CD14-positive monocyte (primary cell): ENCODE measurements at regions not wholly inside any gene's neighbourhood (a gene's known extent, or its start where the extent isn't known, plus 50 kb on each side); places are given as distances from the start of the nearest gene placed in this dataset.

Experiments used
- DNase-seq, 3 donors: peaks; one replicate each; pipeline ENCODE4 v3.0.0-alpha.2; 2011 to 2022
- H2AFZ ChIP-seq: 2 replicates; pipeline ENCODE4 v1.6.0; 2012; ENCODE audit warnings: mild to moderate bottlenecking, low read depth, low read length, inconsistent platforms; ENCODE audit not compliant: insufficient read depth, poor library complexity, severe bottlenecking
- H3K27ac ChIP-seq, 2 donors: 1 replicate in 1 of 2; 2 replicates in 1 of 2; pipeline ENCODE4 v1.5.1; 2012 to 2013; ENCODE audit warnings: low read length in 2 of 2, control low read depth in 1 of 2, inconsistent platforms in 1 of 2, low read depth in 1 of 2, mild to moderate bottlenecking in 1 of 2
- H3K27me3 ChIP-seq, 2 donors: one replicate each; pipeline versions ENCODE4 v1.6.0 to v1.6.1; 2011 to 2013; ENCODE audit warnings: low read length in 2 of 2; ENCODE audit not compliant: control insufficient read depth in 2 of 2, insufficient read depth in 2 of 2
- H3K36me3 ChIP-seq, 2 donors: replicated peaks in 1 of 2; 1 replicate in 1 of 2; 2 replicates in 1 of 2; pipeline versions ENCODE4 v1.5.1 to v1.6.1; 2012 to 2013; ENCODE audit warnings: low read length in 2 of 2, control low read depth in 1 of 2, inconsistent platforms in 1 of 2, mild to moderate bottlenecking in 1 of 2; ENCODE audit not compliant: insufficient read depth in 2 of 2, control insufficient read depth in 1 of 2
- H3K4me1 ChIP-seq, 2 donors: 1 replicate in 1 of 2; 2 replicates in 1 of 2; pipeline versions ENCODE4 v1.5.1 to v1.6.1; 2012 to 2013; ENCODE audit warnings: low read length in 2 of 2, control low read depth in 1 of 2, inconsistent platforms in 1 of 2, mild to moderate bottlenecking in 1 of 2, moderate library complexity in 1 of 2; ENCODE audit not compliant: insufficient read depth in 2 of 2, control insufficient read depth in 1 of 2
- H3K4me2 ChIP-seq: replicated peaks from 2 replicates; pipeline ENCODE3; 2012; ENCODE audit warnings: low read length, moderate library complexity, mild to moderate bottlenecking; ENCODE audit not compliant: poor library complexity, severe bottlenecking; ENCODE audit errors: extremely low read depth
- H3K4me3 ChIP-seq, 3 experiments: fragments of 200-600 bp in 1 of 3; sonication (generic) in 1 of 3; replicated peaks in 1 of 3; 1 replicate in 2 of 3; 2 replicates in 1 of 3; pipeline ENCODE4 v1.5.1; 2011 to 2013; ENCODE audit warnings: low read length in 3 of 3, mild to moderate bottlenecking in 3 of 3, control low read depth in 2 of 3, low read depth in 2 of 3, inconsistent platforms in 1 of 3, moderate library complexity in 1 of 3
- H3K79me2 ChIP-seq: 2 replicates; pipeline ENCODE4 v1.6.0; 2012; ENCODE audit warnings: mild to moderate bottlenecking, control low read depth, inconsistent platforms, low read length, moderate library complexity; ENCODE audit not compliant: insufficient read depth
- H3K9ac ChIP-seq: 2 replicates; pipeline ENCODE4 v1.6.0; 2017; ENCODE audit warnings: low read length, mild to moderate bottlenecking; ENCODE audit not compliant: insufficient read depth, poor library complexity, severe bottlenecking
- H3K9me3 ChIP-seq, 2 donors: replicated peaks in 1 of 2; 1 replicate in 1 of 2; 2 replicates in 1 of 2; pipeline versions ENCODE4 v1.5.1 to v1.6.1; 2012 to 2013; ENCODE audit warnings: low read length in 2 of 2, control low read depth in 1 of 2; ENCODE audit not compliant: control insufficient read depth in 1 of 2, insufficient read depth in 1 of 2
- H4K20me1 ChIP-seq: 2 replicates; pipeline ENCODE4 v1.6.0; 2012; ENCODE audit warnings: mild to moderate bottlenecking, low read length, control low read depth, moderate library complexity; ENCODE audit not compliant: insufficient read depth
- H3K27ac Mint-ChIP-seq, 7 donors: one replicate each; pipeline ENCODE4 v1.8.0; 2020; ENCODE audit warnings: mild to moderate bottlenecking in 7 of 7, mixed read lengths in 7 of 7, moderate library complexity in 6 of 7, inconsistent platforms in 2 of 7
- H3K27me3 Mint-ChIP-seq, 3 donors: one replicate each; pipeline ENCODE4 v1.8.0; 2021 to 2022; ENCODE audit warnings: low read depth in 3 of 3, mild to moderate bottlenecking in 3 of 3, mixed read lengths in 3 of 3, moderate library complexity in 3 of 3, inconsistent platforms in 1 of 3
- H3K36me3 Mint-ChIP-seq, 2 donors: one replicate each; pipeline ENCODE4 v1.8.0; 2020; ENCODE audit warnings: mixed read lengths in 2 of 2, inconsistent platforms in 1 of 2, mild to moderate bottlenecking in 1 of 2
- H3K4me1 Mint-ChIP-seq: one replicate; pipeline ENCODE4 v1.8.0; 2020; ENCODE audit warnings: mild to moderate bottlenecking, mixed read lengths
- H3K4me3 Mint-ChIP-seq, 2 donors: one replicate each; pipeline ENCODE4 v1.8.0; 2020; ENCODE audit warnings: mild to moderate bottlenecking in 2 of 2, mixed read lengths in 2 of 2, moderate library complexity in 1 of 2
- H3K9me3 Mint-ChIP-seq, 7 donors: one replicate each; pipeline ENCODE4 v1.8.0; 2020 to 2022; ENCODE audit warnings: mixed read lengths in 7 of 7, mild to moderate bottlenecking in 6 of 7, moderate library complexity in 6 of 7, inconsistent platforms in 2 of 7
- CTCF ChIP-seq: fragments of 200-600 bp; IDR thresholded peaks from one replicate; pipeline ENCODE4 v1.8.0; 2022; ENCODE audit warnings: antibody characterized with exemption, mild to moderate bottlenecking
- WGBS: methylation state at CpG from one replicate; pipeline ENCODE4 v1.1.5; 2013; ENCODE audit warnings: missing lambda C conversion rate; ENCODE audit not compliant: insufficient coverage; 5-methylcytosine and 5-hydroxymethylcytosine counted together
- intact Hi-C, 2 donors: fragments of 100-400 bp; cut with micrococcal nuclease; formaldehyde crosslinking; loops; one replicate each; pipeline versions ENCODE4 v1.15.0 to v1.15.1; 2023

- Histone ChIP-seq H3K4me3 (no peak overlapping the region), H3K4me2 (no peak overlapping the region), H3K36me3 (no peaks in the 10 kb centered on the region), H4K20me1 (no peaks in the 10 kb centered on the region), H3K9me3 (no peaks in the 10 kb centered on the region), H3K4me1 (no peaks in the 10 kb centered on the region), H2AFZ (no peak overlapping the region), H3K27ac (no peak overlapping the region), H3K9ac (no peak overlapping the region), H3K79me2 (no peaks in the 10 kb centered on the region), H3K27me3 (no peaks in the 10 kb centered on the region)
- Mint-ChIP-seq H3K36me3 (no peaks in the 10 kb centered on the region), H3K27me3 (peaks cover 4 to 15% (median 7%) of the 10 kb centered on the region in 3 donors), H3K9me3 (no peaks in the 10 kb centered on the region), H3K27ac (no peak overlapping the region), H3K4me3 (no peak overlapping the region), H3K4me1 (no peaks in the 10 kb centered on the region)
- DNase-seq: no peak
- intact Hi-C loops: no loop called here
- TF ChIP-seq CTCF: no peak
Observed at GRCh38 chr21:37967036-37967435, 50.8 kb upstream of the KCNJ6 start.

GRCh38 chr21:37968744-37969143 is 52.5 kb upstream of the KCNJ6 start:
- H4K20me1 ChIP-seq: no peaks in the 10 kb centered on the region
- H3K9me3 ChIP-seq: no peaks in the 10 kb centered on the region
- H3K36me3 ChIP-seq: no peaks in the 10 kb centered on the region
- Mint-ChIP-seq H3K4me3 (no peak overlapping the region), H3K36me3 (no peaks in the 10 kb centered on the region), H3K27me3 (peaks cover 6 to 19% (median 6%) of the 10 kb centered on the region in 3 donors), H3K9me3 (no peaks in the 10 kb centered on the region), H3K4me1 (no peaks in the 10 kb centered on the region), H3K27ac (no peak overlapping the region)
- DNase-seq: no peak
- H3K79me2 ChIP-seq: no peaks in the 10 kb centered on the region
- H3K9ac ChIP-seq: no peak overlapping the region
- WGBS: no CpG with 5 or more reads among the region's 3 CpGs
- intact Hi-C loops: no loop called here
- H3K4me2 ChIP-seq: no peak overlapping the region
- H3K4me3 ChIP-seq: no peak overlapping the region
- H2AFZ ChIP-seq: no peak overlapping the region
- TF ChIP-seq CTCF: no peak
- no peak overlapping the region for H3K27ac ChIP-seq
- no peaks in the 10 kb centered on the region for H3K4me1 ChIP-seq
- no peaks in the 10 kb centered on the region for H3K27me3 ChIP-seq
